ENCODE measurements at regions not wholly inside any gene's neighbourhood (a gene's known extent, or its start where the extent isn't known, plus 50 kb on each side); places are given as distances from the start of the nearest gene placed in this dataset.

- TF ChIP-seq EZH2phosphoT487 (IDR thresholded peaks at IDR 0.05), result no peak
- TF ChIP-seq, protein P1, sequence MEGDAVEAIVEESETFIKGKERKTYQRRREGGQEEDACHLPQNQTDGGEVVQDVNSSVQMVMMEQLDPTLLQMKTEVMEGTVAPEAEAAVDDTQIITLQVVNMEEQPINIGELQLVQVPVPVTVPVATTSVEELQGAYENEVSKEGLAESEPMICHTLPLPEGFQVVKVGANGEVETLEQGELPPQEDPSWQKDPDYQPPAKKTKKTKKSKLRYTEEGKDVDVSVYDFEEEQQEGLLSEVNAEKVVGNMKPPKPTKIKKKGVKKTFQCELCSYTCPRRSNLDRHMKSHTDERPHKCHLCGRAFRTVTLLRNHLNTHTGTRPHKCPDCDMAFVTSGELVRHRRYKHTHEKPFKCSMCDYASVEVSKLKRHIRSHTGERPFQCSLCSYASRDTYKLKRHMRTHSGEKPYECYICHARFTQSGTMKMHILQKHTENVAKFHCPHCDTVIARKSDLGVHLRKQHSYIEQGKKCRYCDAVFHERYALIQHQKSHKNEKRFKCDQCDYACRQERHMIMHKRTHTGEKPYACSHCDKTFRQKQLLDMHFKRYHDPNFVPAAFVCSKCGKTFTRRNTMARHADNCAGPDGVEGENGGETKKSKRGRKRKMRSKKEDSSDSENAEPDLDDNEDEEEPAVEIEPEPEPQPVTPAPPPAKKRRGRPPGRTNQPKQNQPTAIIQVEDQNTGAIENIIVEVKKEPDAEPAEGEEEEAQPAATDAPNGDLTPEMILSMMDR (IDR thresholded peaks at IDR 0.05), result no peak
These were observed 1486.8 kb upstream of the C9orf72 start for GRCh38 chr9:29060041-29060440.

All from neural progenitor cell (in vitro differentiated cells).